ENCODE measurements at regions not wholly inside any gene's neighbourhood (a gene's known extent, or its start where the extent isn't known, plus 50 kb on each side); places are given as distances from the start of the nearest gene placed in this dataset.

- TF ChIP-seq CTCF (IDR thresholded peaks at IDR 0.05) (no peak), POLR2A (IDR thresholded peaks at IDR 0.05) (no peak)
Observed at GRCh38 chr9:71514344-71514975, 253.9 kb downstream of the CEMIP2 start.

Data from Peyer's patch (tissue), 4 donors.